ENCODE measurements at regions not wholly inside any gene's neighbourhood (a gene's known extent, or its start where the extent isn't known, plus 50 kb on each side); places are given as distances from the start of the nearest gene placed in this dataset.

DNA sequence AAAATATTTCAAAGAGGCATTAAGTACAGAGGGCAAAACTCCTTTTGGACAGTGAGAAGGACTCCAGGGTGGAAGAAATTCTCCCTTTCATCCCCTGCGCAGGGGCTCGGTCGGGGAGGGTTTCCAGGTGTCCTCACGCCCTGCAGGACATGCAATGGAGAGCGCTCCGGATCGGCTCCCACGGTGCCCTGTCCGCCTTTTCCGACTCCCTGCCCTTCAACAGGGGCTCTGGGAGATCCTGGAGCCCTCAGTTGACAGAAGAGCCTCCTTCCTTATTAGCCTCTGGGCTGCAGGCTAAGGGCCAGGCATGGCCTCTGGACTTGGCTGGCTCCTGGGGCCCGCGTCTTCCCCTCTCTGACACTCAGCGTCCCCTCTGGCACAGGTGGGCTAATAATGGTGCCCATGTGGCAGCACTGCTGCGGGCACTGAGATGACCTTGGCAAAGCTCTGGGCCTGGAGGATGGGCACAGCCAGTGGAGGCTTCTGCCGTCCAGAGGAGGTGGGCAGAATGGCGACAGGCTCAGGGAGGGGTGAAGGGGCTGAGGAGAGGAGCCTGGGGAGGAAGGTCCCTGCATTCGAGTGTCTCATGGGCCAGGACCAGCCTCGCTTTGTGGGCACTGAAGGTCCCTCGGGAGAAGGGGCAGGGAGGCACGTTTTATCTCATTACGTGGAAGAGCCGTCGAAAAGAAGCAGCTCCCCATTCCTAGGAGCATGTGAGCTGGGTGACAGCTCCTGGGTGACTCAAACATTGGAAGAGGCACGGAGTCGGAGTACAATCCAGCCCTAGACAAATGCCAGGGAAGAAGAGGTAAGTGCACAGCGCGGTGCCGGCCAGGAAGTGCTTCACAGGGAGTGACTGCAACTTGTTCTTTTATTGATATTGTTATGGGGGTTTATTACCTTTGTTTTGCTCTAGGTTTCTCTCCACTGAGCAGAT is 161.7 kb downstream of the IRF8 start:
- ATAC-seq: no peak
- DNase-seq: no peak

GRCh38 chr16:86061318-86061695 is 162.3 kb downstream of the IRF8 start:
- ATAC-seq: no peak
- no peak for DNase-seq

DNA sequence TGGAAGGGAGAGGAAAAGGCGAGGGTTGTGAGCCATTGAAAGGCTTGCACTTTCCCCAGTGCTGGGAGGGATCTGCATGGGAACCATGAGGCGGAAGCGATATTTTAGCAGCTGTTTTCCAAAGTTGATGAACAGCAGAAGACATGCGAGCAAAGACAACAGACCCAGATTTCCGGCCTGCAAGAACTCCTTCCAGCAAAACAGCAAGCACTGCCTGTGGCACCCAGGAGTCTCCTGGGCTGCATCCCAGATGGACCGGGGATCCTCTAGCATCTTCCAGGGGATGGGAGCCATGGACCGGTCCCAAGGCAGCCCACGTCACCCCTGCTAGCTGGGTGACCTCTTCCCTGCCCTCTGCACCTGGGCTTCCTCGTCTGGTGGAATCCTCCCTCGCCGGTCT is 162.8 kb downstream of the IRF8 start:
- no peak for DNase-seq
- ATAC-seq: no peak

DNA sequence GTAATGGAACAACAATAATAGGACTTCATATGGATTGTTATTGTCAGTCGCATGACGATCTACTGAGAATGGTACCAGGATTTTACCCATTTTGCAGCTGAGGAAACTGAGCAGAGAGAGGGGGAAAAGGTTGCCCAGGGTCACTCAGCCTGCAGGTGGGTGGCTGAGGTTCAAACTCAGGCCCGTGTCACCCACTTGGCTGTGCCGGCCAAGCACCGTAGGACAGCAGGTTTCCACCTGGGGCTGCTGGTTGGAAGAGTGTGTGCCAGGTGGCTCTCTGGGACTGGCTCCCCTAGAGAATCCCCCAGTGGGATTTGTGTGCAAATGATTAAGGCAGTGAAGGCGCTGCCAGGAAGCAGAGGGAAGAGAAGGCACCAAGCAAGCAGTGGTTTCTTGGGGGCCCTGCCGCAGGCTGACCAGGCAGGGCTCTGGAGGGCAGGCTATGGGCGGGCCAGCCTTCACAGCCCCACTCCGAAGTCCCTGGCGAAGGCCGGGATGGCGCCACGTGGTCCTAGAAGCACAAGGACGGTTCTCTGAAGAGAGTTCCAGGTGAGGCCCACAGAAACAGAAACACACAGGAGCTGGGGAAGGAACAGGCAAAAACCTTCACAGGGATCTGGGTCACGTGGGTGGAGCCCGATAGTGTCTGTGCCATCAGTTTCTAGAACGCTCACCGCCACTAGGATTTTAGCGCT is 163.5 kb downstream of the IRF8 start:
- no peak for DNase-seq

DNA sequence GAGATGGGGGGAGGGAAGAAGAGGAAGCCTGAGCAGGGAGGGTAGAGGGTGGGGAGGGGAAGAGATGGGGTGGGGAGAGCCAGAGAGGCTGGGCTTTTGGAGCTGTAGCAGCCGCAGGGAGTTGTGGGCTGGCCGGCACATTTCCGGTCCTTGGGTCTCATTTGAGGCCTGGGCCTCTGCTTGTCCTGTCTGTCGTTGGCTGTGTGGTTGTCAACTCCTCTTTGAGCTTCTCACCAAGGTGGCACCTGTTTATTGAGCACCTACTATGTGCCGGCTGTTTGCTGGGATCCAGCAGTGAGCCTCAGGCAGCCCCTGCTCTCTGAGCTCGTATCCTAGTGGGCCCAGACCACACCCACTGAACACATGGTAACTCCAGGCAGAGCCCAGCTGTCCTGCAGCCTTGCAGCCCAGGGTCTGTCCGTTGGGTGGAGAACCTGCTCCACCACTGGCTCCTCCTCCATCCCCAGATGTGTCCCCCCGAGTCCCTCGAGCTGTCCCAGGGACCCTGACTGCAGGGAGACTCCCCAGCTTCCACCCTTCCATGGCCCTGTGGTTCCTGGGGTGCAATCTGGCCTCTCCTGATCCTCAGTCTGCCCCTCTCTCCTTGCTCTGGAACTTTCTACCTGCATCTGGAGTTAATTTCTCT is 164.9 kb downstream of the IRF8 start:
- ATAC-seq (no peak), DNase-seq (no peak)

More for the DNA sequence above, 163.5 kb downstream of the IRF8 start:
- no peak for ATAC-seq

GRCh38 chr16:86064431-86065250 is 165.7 kb downstream of the IRF8 start:
- DNase-seq: no peak
- ATAC-seq: no peak

DNA sequence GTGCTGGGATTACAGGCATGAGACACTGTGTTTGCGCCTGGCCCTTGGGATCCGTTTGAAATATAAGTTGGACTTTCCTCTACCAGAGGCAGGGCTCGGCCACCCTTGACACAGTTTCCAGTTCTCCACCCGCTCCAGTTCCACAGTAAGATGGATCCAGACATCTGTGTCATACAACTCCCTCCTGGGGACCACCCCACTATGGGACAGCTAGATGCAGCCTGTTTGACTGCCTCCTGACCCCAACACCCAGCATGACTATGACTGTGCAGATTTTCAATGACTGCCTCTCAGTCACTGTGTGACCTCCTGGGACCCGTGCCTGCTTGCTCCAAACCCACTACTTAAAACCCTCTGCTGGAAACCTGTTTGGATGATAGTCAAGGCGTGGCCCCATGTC is 166.7 kb downstream of the IRF8 start:
- ATAC-seq: peak; percentile 40
- DNase-seq: no peak

DNA sequence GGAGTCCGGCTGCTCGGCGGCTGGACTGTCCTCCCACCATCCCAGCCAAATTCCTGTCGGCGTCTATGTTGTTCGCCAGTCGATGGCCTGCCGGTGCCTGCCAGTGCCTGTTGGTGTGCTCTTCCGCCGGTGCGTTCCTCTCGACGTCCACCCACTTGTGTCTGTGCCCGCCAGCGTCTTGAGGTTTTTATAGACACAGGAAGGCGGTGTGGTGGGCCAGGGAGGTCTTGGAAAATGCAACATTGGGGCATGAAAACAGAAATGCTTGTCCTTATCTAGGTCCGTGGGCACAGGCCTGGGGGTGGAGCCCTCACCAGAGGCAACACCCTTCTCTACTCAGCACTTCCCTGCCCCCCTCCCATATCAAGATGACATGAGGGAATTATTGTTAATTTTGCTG is 167.8 kb downstream of the IRF8 start:
- ATAC-seq (no peak), DNase-seq (no peak)

- DNase-seq: no peak
- ATAC-seq: no peak
Measured at GRCh38 chr16:86067516-86067915, 168.6 kb downstream of the IRF8 start.

DNA sequence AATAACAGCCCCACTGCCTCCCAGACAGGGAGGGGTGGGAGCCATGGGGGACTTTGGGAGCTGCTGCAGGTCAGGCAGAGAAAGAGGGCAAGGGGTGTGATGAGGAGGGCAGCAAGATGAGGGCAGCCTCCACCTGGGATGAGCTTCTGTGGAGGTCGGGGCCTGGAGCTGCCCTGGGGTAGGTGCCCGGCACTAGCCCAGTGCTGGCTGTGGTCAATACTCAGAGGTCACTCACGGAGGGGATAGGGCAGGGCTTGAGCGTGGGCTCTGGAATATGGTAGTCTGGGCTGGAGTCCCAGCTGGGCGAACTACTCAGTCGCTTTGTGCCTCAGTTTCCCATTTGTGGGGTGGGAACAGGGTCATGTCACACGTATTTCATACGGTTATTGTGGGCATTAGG is 169.0 kb downstream of the IRF8 start:
- DNase-seq (no peak), ATAC-seq (no peak)

GRCh38 chr16:86068722-86069121 is 169.8 kb downstream of the IRF8 start:
- no peak for ATAC-seq
- no peak for DNase-seq

- DNase-seq: no peak
- no peak for ATAC-seq
Measured at GRCh38 chr16:86069736-86070298, 170.9 kb downstream of the IRF8 start.

- no peak for DNase-seq
- no peak for ATAC-seq
Measured at GRCh38 chr16:86070484-86070883, 171.5 kb downstream of the IRF8 start.

GRCh38 chr16:86070971-86071370 is 172.0 kb downstream of the IRF8 start:
- DNase-seq: no peak
- ATAC-seq: no peak

DNA sequence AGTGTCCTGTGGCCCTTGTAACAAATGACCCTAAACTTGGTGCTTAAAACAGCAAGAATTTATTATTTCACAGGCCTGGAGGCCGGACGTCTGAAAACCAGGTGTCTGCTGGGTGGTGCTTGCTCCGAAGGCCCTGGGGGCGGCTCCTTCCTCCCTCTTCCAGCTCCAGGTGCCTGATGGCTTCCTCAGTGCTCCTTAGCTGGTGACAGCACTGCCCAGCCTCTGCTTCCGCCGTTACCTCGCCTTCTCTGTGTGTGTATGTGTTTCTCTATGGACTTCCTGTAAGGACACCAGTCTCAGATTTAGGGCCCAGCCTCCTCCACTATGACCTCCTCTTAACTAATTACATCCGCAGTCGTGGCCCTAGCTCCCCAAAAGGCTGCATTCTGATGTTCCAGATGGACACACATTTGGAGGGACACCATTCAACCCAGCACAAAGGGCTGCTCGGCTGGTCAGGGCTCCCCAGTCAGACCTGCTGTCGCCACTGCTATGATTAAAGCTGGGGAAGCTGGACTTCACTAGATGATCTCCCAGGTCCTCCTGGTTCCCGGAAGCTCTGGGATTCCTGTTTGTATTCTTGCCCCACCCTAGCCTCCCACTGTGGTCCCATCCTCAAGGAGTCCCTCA is 172.8 kb downstream of the IRF8 start:
- DNase-seq: no peak
- no peak for ATAC-seq

DNA sequence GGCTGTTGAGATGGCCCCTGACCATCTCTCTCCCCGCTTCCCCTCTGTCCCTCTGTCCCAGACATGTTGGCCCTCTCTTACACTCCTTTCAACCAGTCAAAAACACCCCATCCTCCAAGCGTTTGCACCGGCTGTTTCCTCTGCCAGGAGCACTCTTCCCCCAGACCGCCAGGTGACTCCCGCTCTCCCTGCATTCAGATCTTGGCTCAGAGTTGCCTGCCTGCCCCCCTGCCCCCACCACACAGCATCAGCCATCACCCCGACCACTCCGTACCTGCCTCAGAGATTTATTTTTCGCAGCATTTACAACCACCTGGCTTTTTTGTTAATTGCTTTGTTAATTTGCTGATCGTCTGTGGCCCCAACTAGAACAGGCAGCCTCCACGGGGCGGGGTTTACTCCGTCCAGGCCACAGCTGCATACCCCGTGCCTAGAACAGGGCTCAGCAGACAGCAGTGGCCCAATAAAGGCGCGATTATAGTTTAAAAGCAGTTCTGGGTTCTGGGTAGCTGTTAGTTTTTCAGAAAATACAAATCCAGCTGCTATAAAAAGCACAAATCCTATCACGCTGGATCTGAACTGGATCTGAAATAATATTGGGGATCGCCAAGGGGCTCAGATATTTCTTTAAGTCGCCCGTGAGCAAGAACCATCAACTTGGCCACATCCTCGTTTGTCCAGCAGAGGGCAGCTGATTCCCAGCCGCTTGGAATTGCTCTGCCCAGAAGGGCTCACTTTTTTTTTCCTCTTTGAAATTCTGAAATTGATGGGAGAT is 173.6 kb downstream of the IRF8 start:
- peak; percentile 56 for DNase-seq
- ATAC-seq: no peak

- no peak for DNase-seq
- ATAC-seq: no peak
Measured at GRCh38 chr16:86073103-86073625, 174.2 kb downstream of the IRF8 start.

- ATAC-seq (no peak), DNase-seq (no peak)
Measured at GRCh38 chr16:86073763-86074493, 175.0 kb downstream of the IRF8 start.

- DNase-seq (no peak), ATAC-seq (no peak)
Measured at GRCh38 chr16:86074651-86075487, 175.9 kb downstream of the IRF8 start.
